Stimulated activated CD4-positive, alpha-beta T cell treated with anti-CD3 and anti-CD28 coated beads, Interleukin-4, amount 100 ng/mL, for 4 hours (primary cell): ENCODE measurements at regions not wholly inside any gene's neighbourhood (a gene's known extent, or its start where the extent isn't known, plus 50 kb on each side); places are given as distances from the start of the nearest gene placed in this dataset.

Experiments used
- DNase-seq, 2 experiments: peaks; one replicate each; pipeline ENCODE4 v3.0.0-alpha.2; 2020

GRCh38 chr13:90389537-90389936, 958.0 kb upstream of the MIR17HG start:
- no peak for DNase-seq

- DNase-seq: no peak
These were observed 954.1 kb upstream of the MIR17HG start for GRCh38 chr13:90393408-90393807.

- no peak for DNase-seq
These were observed 952.1 kb upstream of the MIR17HG start for GRCh38 chr13:90395348-90395747.

- DNase-seq: no peak
These were observed 951.6 kb upstream of the MIR17HG start for GRCh38 chr13:90395846-90396245.

GRCh38 chr13:90396266-90396665, 951.2 kb upstream of the MIR17HG start:
- no peak for DNase-seq

- DNase-seq: no peak
These were observed 950.0 kb upstream of the MIR17HG start for GRCh38 chr13:90397503-90397902.

GRCh38 chr13:90400372-90400771, 947.1 kb upstream of the MIR17HG start:
- no peak for DNase-seq

GRCh38 chr13:90401150-90401549, 946.3 kb upstream of the MIR17HG start:
- no peak for DNase-seq

- no peak for DNase-seq
These were observed 945.4 kb upstream of the MIR17HG start for GRCh38 chr13:90402102-90402501.

- DNase-seq: no peak
These were observed 944.9 kb upstream of the MIR17HG start for GRCh38 chr13:90402613-90403012.

GRCh38 chr13:90403330-90404082, 944.0 kb upstream of the MIR17HG start:
- DNase-seq: no peak

GRCh38 chr13:90405301-90405700, 942.2 kb upstream of the MIR17HG start:
- DNase-seq: no peak

- no peak for DNase-seq
These were observed 934.5 kb upstream of the MIR17HG start for GRCh38 chr13:90412980-90413379.

- DNase-seq: no peak
These were observed 933.9 kb upstream of the MIR17HG start for GRCh38 chr13:90413548-90413947.

- DNase-seq: no peak
These were observed 932.5 kb upstream of the MIR17HG start for GRCh38 chr13:90414691-90415596.

GRCh38 chr13:90415902-90416301, 931.6 kb upstream of the MIR17HG start:
- DNase-seq: no peak

GRCh38 chr13:90416519-90416918, 931.0 kb upstream of the MIR17HG start:
- DNase-seq: no peak

GRCh38 chr13:90416938-90417337, 930.5 kb upstream of the MIR17HG start:
- DNase-seq: no peak

- no peak for DNase-seq
These were observed 926.8 kb upstream of the MIR17HG start for GRCh38 chr13:90420683-90421082.

GRCh38 chr13:90427322-90428272, 919.9 kb upstream of the MIR17HG start:
- DNase-seq: no peak

- no peak for DNase-seq
These were observed 918.8 kb upstream of the MIR17HG start for GRCh38 chr13:90428522-90429210.

- no peak for DNase-seq
These were observed 917.4 kb upstream of the MIR17HG start for GRCh38 chr13:90430127-90430526.
